CD14-positive monocyte (primary cell): ENCODE measurements at regions not wholly inside any gene's neighbourhood (a gene's known extent, or its start where the extent isn't known, plus 50 kb on each side); places are given as distances from the start of the nearest gene placed in this dataset.

Experiments used
- DNase-seq, 3 donors: peaks; one replicate each; pipeline ENCODE4 v3.0.0-alpha.2; 2011 to 2022
- H2AFZ ChIP-seq: 2 replicates; pipeline ENCODE4 v1.6.0; 2012; ENCODE audit warnings: mild to moderate bottlenecking, low read depth, low read length, inconsistent platforms; ENCODE audit not compliant: insufficient read depth, poor library complexity, severe bottlenecking
- H3K27ac ChIP-seq, 2 donors: 1 replicate in 1 of 2; 2 replicates in 1 of 2; pipeline ENCODE4 v1.5.1; 2012 to 2013; ENCODE audit warnings: low read length in 2 of 2, control low read depth in 1 of 2, inconsistent platforms in 1 of 2, low read depth in 1 of 2, mild to moderate bottlenecking in 1 of 2
- H3K27me3 ChIP-seq, 2 donors: one replicate each; pipeline versions ENCODE4 v1.6.0 to v1.6.1; 2011 to 2013; ENCODE audit warnings: low read length in 2 of 2; ENCODE audit not compliant: control insufficient read depth in 2 of 2, insufficient read depth in 2 of 2
- H3K36me3 ChIP-seq, 2 donors: replicated peaks in 1 of 2; 1 replicate in 1 of 2; 2 replicates in 1 of 2; pipeline versions ENCODE4 v1.5.1 to v1.6.1; 2012 to 2013; ENCODE audit warnings: low read length in 2 of 2, control low read depth in 1 of 2, inconsistent platforms in 1 of 2, mild to moderate bottlenecking in 1 of 2; ENCODE audit not compliant: insufficient read depth in 2 of 2, control insufficient read depth in 1 of 2
- H3K4me1 ChIP-seq, 2 donors: 1 replicate in 1 of 2; 2 replicates in 1 of 2; pipeline versions ENCODE4 v1.5.1 to v1.6.1; 2012 to 2013; ENCODE audit warnings: low read length in 2 of 2, control low read depth in 1 of 2, inconsistent platforms in 1 of 2, mild to moderate bottlenecking in 1 of 2, moderate library complexity in 1 of 2; ENCODE audit not compliant: insufficient read depth in 2 of 2, control insufficient read depth in 1 of 2
- H3K4me2 ChIP-seq: replicated peaks from 2 replicates; pipeline ENCODE3; 2012; ENCODE audit warnings: low read length, moderate library complexity, mild to moderate bottlenecking; ENCODE audit not compliant: poor library complexity, severe bottlenecking; ENCODE audit errors: extremely low read depth
- H3K4me3 ChIP-seq, 3 experiments: fragments of 200-600 bp in 1 of 3; sonication (generic) in 1 of 3; replicated peaks in 1 of 3; 1 replicate in 2 of 3; 2 replicates in 1 of 3; pipeline ENCODE4 v1.5.1; 2011 to 2013; ENCODE audit warnings: low read length in 3 of 3, mild to moderate bottlenecking in 3 of 3, control low read depth in 2 of 3, low read depth in 2 of 3, inconsistent platforms in 1 of 3, moderate library complexity in 1 of 3
- H3K79me2 ChIP-seq: 2 replicates; pipeline ENCODE4 v1.6.0; 2012; ENCODE audit warnings: mild to moderate bottlenecking, control low read depth, inconsistent platforms, low read length, moderate library complexity; ENCODE audit not compliant: insufficient read depth
- H3K9ac ChIP-seq: 2 replicates; pipeline ENCODE4 v1.6.0; 2017; ENCODE audit warnings: low read length, mild to moderate bottlenecking; ENCODE audit not compliant: insufficient read depth, poor library complexity, severe bottlenecking
- H3K9me3 ChIP-seq, 2 donors: replicated peaks in 1 of 2; 1 replicate in 1 of 2; 2 replicates in 1 of 2; pipeline versions ENCODE4 v1.5.1 to v1.6.1; 2012 to 2013; ENCODE audit warnings: low read length in 2 of 2, control low read depth in 1 of 2; ENCODE audit not compliant: control insufficient read depth in 1 of 2, insufficient read depth in 1 of 2
- H4K20me1 ChIP-seq: 2 replicates; pipeline ENCODE4 v1.6.0; 2012; ENCODE audit warnings: mild to moderate bottlenecking, low read length, control low read depth, moderate library complexity; ENCODE audit not compliant: insufficient read depth
- H3K27ac Mint-ChIP-seq, 7 donors: one replicate each; pipeline ENCODE4 v1.8.0; 2020; ENCODE audit warnings: mild to moderate bottlenecking in 7 of 7, mixed read lengths in 7 of 7, moderate library complexity in 6 of 7, inconsistent platforms in 2 of 7
- H3K27me3 Mint-ChIP-seq, 3 donors: one replicate each; pipeline ENCODE4 v1.8.0; 2021 to 2022; ENCODE audit warnings: low read depth in 3 of 3, mild to moderate bottlenecking in 3 of 3, mixed read lengths in 3 of 3, moderate library complexity in 3 of 3, inconsistent platforms in 1 of 3
- H3K36me3 Mint-ChIP-seq, 2 donors: one replicate each; pipeline ENCODE4 v1.8.0; 2020; ENCODE audit warnings: mixed read lengths in 2 of 2, inconsistent platforms in 1 of 2, mild to moderate bottlenecking in 1 of 2
- H3K4me1 Mint-ChIP-seq: one replicate; pipeline ENCODE4 v1.8.0; 2020; ENCODE audit warnings: mild to moderate bottlenecking, mixed read lengths
- H3K4me3 Mint-ChIP-seq, 2 donors: one replicate each; pipeline ENCODE4 v1.8.0; 2020; ENCODE audit warnings: mild to moderate bottlenecking in 2 of 2, mixed read lengths in 2 of 2, moderate library complexity in 1 of 2
- H3K9me3 Mint-ChIP-seq, 7 donors: one replicate each; pipeline ENCODE4 v1.8.0; 2020 to 2022; ENCODE audit warnings: mixed read lengths in 7 of 7, mild to moderate bottlenecking in 6 of 7, moderate library complexity in 6 of 7, inconsistent platforms in 2 of 7
- CTCF ChIP-seq: fragments of 200-600 bp; IDR thresholded peaks from one replicate; pipeline ENCODE4 v1.8.0; 2022; ENCODE audit warnings: antibody characterized with exemption, mild to moderate bottlenecking
- WGBS: methylation state at CpG from one replicate; pipeline ENCODE4 v1.1.5; 2013; ENCODE audit warnings: missing lambda C conversion rate; ENCODE audit not compliant: insufficient coverage; 5-methylcytosine and 5-hydroxymethylcytosine counted together
- intact Hi-C, 2 donors: fragments of 100-400 bp; cut with micrococcal nuclease; formaldehyde crosslinking; loops; one replicate each; pipeline versions ENCODE4 v1.15.0 to v1.15.1; 2023

GRCh38 chr4:44984083-44984482, 257.7 kb upstream of the GNPDA2 start:
- H3K4me1 Mint-ChIP-seq = no peaks in the 10 kb centered on the region
- H3K27me3 Mint-ChIP-seq = peaks cover 0 to 2% (median 0%) of the 10 kb centered on the region in 3 donors
- H3K4me3 Mint-ChIP-seq = no peak overlapping the region
- intact Hi-C loops = no loop called here
- Histone ChIP-seq H3K27ac (no peak overlapping the region), H3K79me2 (no peaks in the 10 kb centered on the region), H2AFZ (no peak overlapping the region), H3K27me3 (no peaks in the 10 kb centered on the region), H3K4me1 (no peaks in the 10 kb centered on the region), H3K9me3 (peaks cover 0 to 6% of the 10 kb centered on the region in 2 donors), H3K4me3 (no peak overlapping the region), H4K20me1 (no peaks in the 10 kb centered on the region), H3K9ac (no peak overlapping the region), H3K36me3 (no peaks in the 10 kb centered on the region), H3K4me2 (no peak overlapping the region)
- no peak overlapping the region for H3K27ac Mint-ChIP-seq
- no peak for DNase-seq
- H3K36me3 Mint-ChIP-seq = no peaks in the 10 kb centered on the region
- no peak for TF ChIP-seq CTCF
- peaks cover 0 to 19% (median 8%) of the 10 kb centered on the region in 7 donors for H3K9me3 Mint-ChIP-seq

GRCh38 chr4:44983083-44983482, 256.7 kb upstream of the GNPDA2 start:
- H3K9ac ChIP-seq = no peak overlapping the region
- TF ChIP-seq CTCF = no peak
- H3K4me1 ChIP-seq = no peaks in the 10 kb centered on the region
- no peak overlapping the region for H2AFZ ChIP-seq
- no peaks in the 10 kb centered on the region for H4K20me1 ChIP-seq
- no peak overlapping the region for H3K4me3 ChIP-seq
- H3K36me3 ChIP-seq = no peaks in the 10 kb centered on the region
- H3K27ac Mint-ChIP-seq = no peak overlapping the region
- no peaks in the 10 kb centered on the region for H3K36me3 Mint-ChIP-seq
- H3K27me3 ChIP-seq = no peaks in the 10 kb centered on the region
- no peak for DNase-seq
- WGBS = no CpG with 5 or more reads among the region's 2 CpGs
- no peaks in the 10 kb centered on the region for H3K79me2 ChIP-seq
- peaks cover 0 to 2% (median 0%) of the 10 kb centered on the region in 3 donors for H3K27me3 Mint-ChIP-seq
- peaks cover 0 to 5% of the 10 kb centered on the region in 2 donors for H3K9me3 ChIP-seq
- no peaks in the 10 kb centered on the region for H3K4me1 Mint-ChIP-seq
- intact Hi-C loops = no loop called here
- no peak overlapping the region for H3K27ac ChIP-seq
- no peak overlapping the region for H3K4me2 ChIP-seq
- peaks cover 0 to 17% (median 6%) of the 10 kb centered on the region in 7 donors for H3K9me3 Mint-ChIP-seq
- H3K4me3 Mint-ChIP-seq = no peak overlapping the region
